DMS79 treated with DMSO at 0.1 percent for 48 hours (cell line): ENCODE measurements at regions not wholly inside any gene's neighbourhood (a gene's known extent, or its start where the extent isn't known, plus 50 kb on each side); places are given as distances from the start of the nearest gene placed in this dataset.

ENCODE experiments used
- DNase-seq: peaks from one replicate; lab custom pipeline; 2025; lab: John Stamatoyannopoulos, UW

- no peak for DNase-seq
Observed at GRCh38 chr11:70570693-70571395, 172.5 kb downstream of the CTTN start.

- no peak for DNase-seq
Observed at GRCh38 chr11:70572974-70573260, 174.6 kb downstream of the CTTN start.

GRCh38 chr11:70573701-70574151, 175.4 kb downstream of the CTTN start:
- no peak for DNase-seq

- no peak for DNase-seq
Observed at GRCh38 chr11:70574725-70575347, 176.5 kb downstream of the CTTN start.

GRCh38 chr11:70575396-70576060, 177.2 kb downstream of the CTTN start:
- DNase-seq, result no peak

GRCh38 chr11:70577258-70577603, 178.9 kb downstream of the CTTN start:
- no peak for DNase-seq

GRCh38 chr11:70577948-70578347, 179.6 kb downstream of the CTTN start:
- DNase-seq, result no peak

GRCh38 chr11:70578371-70578770, 180.0 kb downstream of the CTTN start:
- DNase-seq, result no peak

GRCh38 chr11:70578831-70579230, 180.5 kb downstream of the CTTN start:
- no peak for DNase-seq

- no peak for DNase-seq
Observed at GRCh38 chr11:70579316-70579955, 181.1 kb downstream of the CTTN start.

GRCh38 chr11:70580036-70580805, 181.9 kb downstream of the CTTN start:
- DNase-seq, result no peak

- no peak for DNase-seq
Observed at GRCh38 chr11:70581991-70582885, 183.9 kb downstream of the CTTN start.

GRCh38 chr11:70582886-70583641, 184.7 kb downstream of the CTTN start:
- DNase-seq, result no peak

- no peak for DNase-seq
Observed at GRCh38 chr11:70583781-70584218, 185.5 kb downstream of the CTTN start.

- DNase-seq, result no peak
Observed at GRCh38 chr11:70584498-70585235, 186.3 kb downstream of the CTTN start.

- DNase-seq, result no peak
Observed at GRCh38 chr11:70585236-70585545, 186.9 kb downstream of the CTTN start.

GRCh38 chr11:70586261-70587074, 188.1 kb downstream of the CTTN start:
- DNase-seq, result no peak

GRCh38 chr11:70587075-70587389, 188.7 kb downstream of the CTTN start:
- DNase-seq, result no peak

- DNase-seq, result no peak
Observed at GRCh38 chr11:70590356-70590991, 192.1 kb downstream of the CTTN start.
